NCI-H2196 (cell line): ENCODE measurements at regions not wholly inside any gene's neighbourhood (a gene's known extent, or its start where the extent isn't known, plus 50 kb on each side); places are given as distances from the start of the nearest gene placed in this dataset.
A peak's percentile ranks its signal among the peaks of the same experiment; 100 is the strongest.
"Not testable (repeated sequence)": the region's sequence is repeated elsewhere in the genome, so short reads cannot be mapped to it uniquely, and the experiment has no call there.

ENCODE experiments used
- DNase-seq: peaks from one replicate; lab custom pipeline; 2025; ENCODE audit not compliant: unreplicated experiment; lab: John Stamatoyannopoulos, UW

GRCh38 chr14:27862684-27863083, 903.9 kb upstream of the FOXG1 start:
- no peak for DNase-seq

- no peak for DNase-seq
These were observed 903.4 kb upstream of the FOXG1 start for GRCh38 chr14:27863166-27863565.

- no peak for DNase-seq
These were observed 885.5 kb upstream of the FOXG1 start for GRCh38 chr14:27881063-27881462.

- DNase-seq = no peak
These were observed 884.9 kb upstream of the FOXG1 start for GRCh38 chr14:27881646-27882045.

GRCh38 chr14:27886256-27886655, 880.3 kb upstream of the FOXG1 start:
- DNase-seq = no peak

GRCh38 chr14:27890259-27890658, 876.3 kb upstream of the FOXG1 start:
- DNase-seq = no peak

- not testable (repeated sequence) for DNase-seq
These were observed 858.1 kb upstream of the FOXG1 start for GRCh38 chr14:27908484-27908883.

- no peak for DNase-seq
These were observed 850.3 kb upstream of the FOXG1 start for GRCh38 chr14:27916326-27916725.

- DNase-seq = no peak
These were observed 848.7 kb upstream of the FOXG1 start for GRCh38 chr14:27917896-27918295.

GRCh38 chr14:27927519-27927918, 839.1 kb upstream of the FOXG1 start:
- no peak for DNase-seq

- DNase-seq = no peak
These were observed 836.7 kb upstream of the FOXG1 start for GRCh38 chr14:27929797-27930347.

- DNase-seq = no peak
These were observed 828.2 kb upstream of the FOXG1 start for GRCh38 chr14:27938392-27938791.

- no peak for DNase-seq
These were observed 821.1 kb upstream of the FOXG1 start for GRCh38 chr14:27945512-27945911.

GRCh38 chr14:27958757-27959156, 807.8 kb upstream of the FOXG1 start:
- DNase-seq = no peak

GRCh38 chr14:27995691-27996090, 770.9 kb upstream of the FOXG1 start:
- peak; percentile 83 for DNase-seq

- DNase-seq = no peak
These were observed 765.6 kb upstream of the FOXG1 start for GRCh38 chr14:28001002-28001401.

- no peak for DNase-seq
These were observed 753.8 kb upstream of the FOXG1 start for GRCh38 chr14:28012629-28013415.

- DNase-seq = no peak
These were observed 746.5 kb upstream of the FOXG1 start for GRCh38 chr14:28020112-28020511.

- DNase-seq = no peak
These were observed 742.7 kb upstream of the FOXG1 start for GRCh38 chr14:28023853-28024252.

- no peak for DNase-seq
These were observed 714.3 kb upstream of the FOXG1 start for GRCh38 chr14:28052251-28052650.

- no peak for DNase-seq
These were observed 711.6 kb upstream of the FOXG1 start for GRCh38 chr14:28055008-28055407.

GRCh38 chr14:28057359-28058296, 709.0 kb upstream of the FOXG1 start:
- no peak for DNase-seq
